Panc1 (cell line): ENCODE measurements at regions not wholly inside any gene's neighbourhood (a gene's known extent, or its start where the extent isn't known, plus 50 kb on each side); places are given as distances from the start of the nearest gene placed in this dataset.

Source experiments
- ATAC-seq: fragments of 200-7000 bp; cut with Tn5 transposase; 2 replicates; pipeline ENCODE4 v1.9.1; 2020; ENCODE audit warnings: mild to moderate bottlenecking, moderate library complexity
- BruUV-seq: library from RNA; stranded (reverse); fragments of 400-500 nt; replicated peaks from 2 replicates; lab custom pipeline; 2021; lab: Mats Ljungman, UMichigan
- CTCF ChIA-PET: fragments of 300-600 bp; sonication (Branson Sonifier 250); formaldehyde crosslinking; loops from one replicate; lab custom pipeline; 2022; ENCODE audit warnings: antibody characterized with exemption; lab: Charles Lee
- POLR2A ChIA-PET: fragments of 300-600 bp; sonication (Branson Sonifier 250); formaldehyde crosslinking; loops from one replicate; lab custom pipeline; 2022; ENCODE audit warnings: antibody characterized with exemption; lab: Charles Lee
- DNase-seq: peaks from one replicate; pipeline ENCODE4 v3.0.0-alpha.2; 2010; ENCODE audit warnings: low read depth, low spot score
- H3K27ac ChIP-seq: 2 replicates; pipeline ENCODE4 v1.5.1; 2011; ENCODE audit warnings: mild to moderate bottlenecking, low read length, inconsistent platforms
- H3K27me3 ChIP-seq: fragments of 200-500 bp; sonication (Bioruptor generic); 2 replicates; pipeline ENCODE4 v1.6.0; 2014; ENCODE audit warnings: low read length, inconsistent platforms; ENCODE audit not compliant: control insufficient read depth, insufficient read depth
- H3K36me3 ChIP-seq: fragments of 200-500 bp; sonication (Bioruptor generic); 2 replicates; pipeline ENCODE4 v1.5.1; 2014; ENCODE audit warnings: inconsistent platforms, mild to moderate bottlenecking, low read length, moderate library complexity; ENCODE audit not compliant: control insufficient read depth, insufficient read depth
- H3K4me1 ChIP-seq: 2 replicates; pipeline ENCODE4 v1.5.1; 2011; ENCODE audit warnings: inconsistent platforms, mild to moderate bottlenecking, low read length, moderate library complexity; ENCODE audit not compliant: control insufficient read depth, insufficient read depth
- H3K4me3 ChIP-seq, 2 experiments: 2 replicates each; pipeline ENCODE4 v1.5.1; 2011 to 2012; ENCODE audit warnings: low read depth in 2 of 2, low read length in 2 of 2, mild to moderate bottlenecking in 2 of 2, inconsistent platforms in 1 of 2, moderate library complexity in 1 of 2
- H3K9me3 ChIP-seq: fragments of 200-500 bp; sonication (Bioruptor generic); 2 replicates; pipeline ENCODE4 v1.5.1; 2014; ENCODE audit warnings: low read depth, mild to moderate bottlenecking, inconsistent platforms, low read length, moderate library complexity; ENCODE audit not compliant: control insufficient read depth, insufficient read depth
- CTCF ChIP-seq: fragments of 450-650 bp; IDR thresholded peaks from 2 replicates; pipeline ENCODE4 v1.5.1; 2017; ENCODE audit warnings: mild to moderate bottlenecking
- POLR2AphosphoS5 ChIP-seq: IDR thresholded peaks from 2 replicates; pipeline ENCODE4 v1.6.1; 2012; ENCODE audit warnings: mild to moderate bottlenecking, low read depth, low read length, moderate library complexity
- REST ChIP-seq, 2 experiments: IDR thresholded peaks; 2 replicates each; pipeline ENCODE4 v1.6.1; 2011 to 2012; ENCODE audit warnings: low read depth in 2 of 2, control low read depth in 1 of 2, low read length in 1 of 2, mild to moderate bottlenecking in 1 of 2, moderate library complexity in 1 of 2; ENCODE audit not compliant: insufficient read depth in 1 of 2
- SIN3A ChIP-seq: IDR thresholded peaks from 2 replicates; pipeline ENCODE4 v1.6.1; 2012; ENCODE audit warnings: low read depth, mild to moderate bottlenecking, low read length, moderate library complexity, borderline replicate concordance; ENCODE audit not compliant: insufficient read depth
- TCF7L2 ChIP-seq: IDR thresholded peaks from 2 replicates; pipeline ENCODE4 v1.6.1; 2011; ENCODE audit warnings: mild to moderate bottlenecking, low read depth, low read length, inconsistent platforms
- in situ Hi-C: cut with HindIII; loops from 2 replicates; pipeline ENCODE4 v1.10.0; 2016; ENCODE audit warnings: low sequenced_read_pairs, low pct_unique_long_range_greater_than_20kb
- intact Hi-C: fragments of 100-400 bp; cut with micrococcal nuclease; formaldehyde crosslinking; loops from one replicate; pipeline ENCODE4 v1.10.0; 2022; ENCODE audit not compliant: unreplicated experiment

- ATAC-seq, result no peak
- no peak for TF ChIP-seq POLR2AphosphoS5
- TF ChIP-seq SIN3A, result no peak
- no peak for TF ChIP-seq TCF7L2
- no peak for TF ChIP-seq CTCF
- no peak for TF ChIP-seq REST (IDR thresholded peaks at IDR 0.05; ENCODE audit: insufficient read depth in 1 of 2, low read depth in 2 of 2, low read length in 1 of 2)
- DNase-seq, result no peak
- H3K36me3 ChIP-seq, result no peaks in the 10 kb centered on the region
- POLR2A ChIA-PET, result no interaction called here
- intact Hi-C loops, result no loop called here
- in situ Hi-C loops, result no loop called here
- no peaks in the 10 kb centered on the region for H3K27me3 ChIP-seq
- no peak overlapping the region for H3K27ac ChIP-seq
- H3K4me3 ChIP-seq, result no peak overlapping the region
- no TSS peak for BruUV-seq
- no peaks in the 10 kb centered on the region for H3K9me3 ChIP-seq
- CTCF ChIA-PET, result no interaction called here
- no peaks in the 10 kb centered on the region for H3K4me1 ChIP-seq
Observed at GRCh38 chr6:139508576-139508975, 134.1 kb upstream of the CITED2 start.

- Histone ChIP-seq H3K27ac (no peak overlapping the region), H3K9me3 (no peaks in the 10 kb centered on the region), H3K4me3 (no peak overlapping the region), H3K27me3 (no peaks in the 10 kb centered on the region), H3K36me3 (no peaks in the 10 kb centered on the region), H3K4me1 (no peaks in the 10 kb centered on the region)
- in situ Hi-C loops (no loop called here), intact Hi-C loops (no loop called here)
- DNase-seq (no peak), ATAC-seq (no peak)
- ChIA-PET POLR2A (no interaction called here), CTCF (no interaction called here)
- no TSS peak for BruUV-seq
- TF ChIP-seq REST (IDR thresholded peaks at IDR 0.05; ENCODE audit: insufficient read depth in 1 of 2, low read depth in 2 of 2, low read length in 1 of 2) (no peak), CTCF (no peak), SIN3A (no peak), POLR2AphosphoS5 (no peak), TCF7L2 (no peak)
Observed at GRCh38 chr6:139508023-139508422, 133.6 kb upstream of the CITED2 start.
